Osteoblast (primary cell): ENCODE measurements at regions not wholly inside any gene's neighbourhood (a gene's known extent, or its start where the extent isn't known, plus 50 kb on each side); places are given as distances from the start of the nearest gene placed in this dataset.

ENCODE experiments used
- DNase-seq: peaks from one replicate; pipeline ENCODE4 v3.0.0; 2011; ENCODE audit warnings: low spot score, mixed read lengths; ENCODE audit not compliant: insufficient read length; ENCODE audit errors: missing footprints
- H2AFZ ChIP-seq: 2 replicates; pipeline ENCODE4 v1.6.0; 2011; ENCODE audit warnings: mild to moderate bottlenecking, low read length
- H3K27ac ChIP-seq: 2 replicates; pipeline ENCODE4 v1.5.1; 2011; ENCODE audit warnings: mild to moderate bottlenecking, low read depth, low read length, moderate library complexity
- H3K27me3 ChIP-seq: 2 replicates; pipeline ENCODE4 v1.6.0; 2012; ENCODE audit warnings: mild to moderate bottlenecking, control low read depth, inconsistent platforms, low read length, moderate library complexity; ENCODE audit not compliant: insufficient read depth
- H3K36me3 ChIP-seq: 2 replicates; pipeline ENCODE4 v1.5.1; 2011; ENCODE audit warnings: mild to moderate bottlenecking, low read length, control low read depth, moderate library complexity; ENCODE audit not compliant: insufficient read depth
- H3K4me1 ChIP-seq: 2 replicates; pipeline ENCODE4 v1.5.1; 2011; ENCODE audit warnings: mild to moderate bottlenecking, low read length, control low read depth, moderate library complexity; ENCODE audit not compliant: insufficient read depth
- H3K4me2 ChIP-seq: 2 replicates; pipeline ENCODE4 v1.6.0; 2011; ENCODE audit warnings: mild to moderate bottlenecking, low read length; ENCODE audit not compliant: insufficient read depth
- H3K4me3 ChIP-seq: fragments of 200-600 bp; sonication (generic); 3 replicates; pipeline ENCODE4 v1.5.1; 2012; ENCODE audit warnings: mild to moderate bottlenecking, low read length, inconsistent platforms; ENCODE audit not compliant: insufficient read depth
- H3K79me2 ChIP-seq: 2 replicates; pipeline ENCODE4 v1.6.0; 2012; ENCODE audit warnings: mild to moderate bottlenecking, low read length, control low read depth, inconsistent platforms; ENCODE audit not compliant: insufficient read depth
- H3K9me3 ChIP-seq: 2 replicates; pipeline ENCODE4 v1.5.1; 2011; ENCODE audit warnings: low read depth, low read length, control low read depth
- H4K20me1 ChIP-seq: 2 replicates; pipeline ENCODE4 v1.6.0; 2012; ENCODE audit warnings: mild to moderate bottlenecking, low read length, control low read depth; ENCODE audit not compliant: insufficient read depth
- TF ChIP-seq, protein P1 (sequence below): IDR thresholded peaks from 2 replicates; pipeline ENCODE4 v1.5.1; 2011; ENCODE audit warnings: mild to moderate bottlenecking, low read depth, low read length, moderate library complexity; ENCODE audit errors: extremely low read depth

DNA sequence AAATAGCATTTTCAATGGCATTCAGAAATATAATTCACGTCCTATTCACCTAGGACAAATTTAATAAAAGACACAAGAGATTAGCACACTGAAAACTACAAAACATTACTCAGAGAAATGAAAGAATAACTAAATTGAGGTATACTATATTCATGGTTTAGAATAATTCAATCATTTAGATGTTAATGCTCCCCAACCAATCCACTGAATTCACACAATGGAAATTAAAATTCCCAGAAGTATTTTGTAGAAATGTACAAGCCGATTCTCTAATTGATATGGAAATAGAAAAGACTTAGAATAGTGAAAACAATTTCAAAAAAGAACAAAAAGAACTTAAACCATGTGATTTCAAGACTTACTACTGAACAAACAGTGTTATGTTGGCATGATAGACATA is 212.2 kb downstream of the ZEB2 start:
- Histone ChIP-seq H3K4me3 (no peak overlapping the region), H2AFZ (no peak overlapping the region), H3K36me3 (no peaks in the 10 kb centered on the region), H4K20me1 (no peaks in the 10 kb centered on the region), H3K27me3 (no peaks in the 10 kb centered on the region), H3K4me1 (no peaks in the 10 kb centered on the region), H3K27ac (no peak overlapping the region), H3K9me3 (no peaks in the 10 kb centered on the region), H3K79me2 (peaks cover 7% of the 10 kb centered on the region), H3K4me2 (no peak overlapping the region)
- no peak for DNase-seq
- TF ChIP-seq, protein P1, sequence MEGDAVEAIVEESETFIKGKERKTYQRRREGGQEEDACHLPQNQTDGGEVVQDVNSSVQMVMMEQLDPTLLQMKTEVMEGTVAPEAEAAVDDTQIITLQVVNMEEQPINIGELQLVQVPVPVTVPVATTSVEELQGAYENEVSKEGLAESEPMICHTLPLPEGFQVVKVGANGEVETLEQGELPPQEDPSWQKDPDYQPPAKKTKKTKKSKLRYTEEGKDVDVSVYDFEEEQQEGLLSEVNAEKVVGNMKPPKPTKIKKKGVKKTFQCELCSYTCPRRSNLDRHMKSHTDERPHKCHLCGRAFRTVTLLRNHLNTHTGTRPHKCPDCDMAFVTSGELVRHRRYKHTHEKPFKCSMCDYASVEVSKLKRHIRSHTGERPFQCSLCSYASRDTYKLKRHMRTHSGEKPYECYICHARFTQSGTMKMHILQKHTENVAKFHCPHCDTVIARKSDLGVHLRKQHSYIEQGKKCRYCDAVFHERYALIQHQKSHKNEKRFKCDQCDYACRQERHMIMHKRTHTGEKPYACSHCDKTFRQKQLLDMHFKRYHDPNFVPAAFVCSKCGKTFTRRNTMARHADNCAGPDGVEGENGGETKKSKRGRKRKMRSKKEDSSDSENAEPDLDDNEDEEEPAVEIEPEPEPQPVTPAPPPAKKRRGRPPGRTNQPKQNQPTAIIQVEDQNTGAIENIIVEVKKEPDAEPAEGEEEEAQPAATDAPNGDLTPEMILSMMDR, result no peak

DNA sequence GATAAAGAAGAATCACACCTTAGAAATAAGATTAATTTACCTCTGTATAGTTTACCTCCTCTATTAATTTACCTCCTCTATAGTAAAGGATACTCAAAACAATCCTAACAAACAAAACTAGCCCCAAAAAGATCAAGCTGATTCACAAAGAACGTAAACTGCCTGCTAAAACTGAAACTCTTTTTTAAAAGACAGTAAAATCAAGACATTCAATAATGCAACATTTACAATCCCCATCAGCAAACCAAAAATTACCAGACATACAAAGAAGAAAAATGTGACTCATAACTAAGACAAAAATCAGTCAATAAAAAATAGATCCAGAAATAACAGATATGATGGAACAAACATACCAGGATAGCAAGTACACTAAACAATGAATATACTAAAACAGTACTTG is 215.7 kb downstream of the ZEB2 start:
- no peak for DNase-seq
- Histone ChIP-seq H3K79me2 (peaks cover 7% of the 10 kb centered on the region), H3K4me2 (no peak overlapping the region), H3K27ac (no peak overlapping the region), H3K27me3 (no peaks in the 10 kb centered on the region), H3K9me3 (no peaks in the 10 kb centered on the region), H3K4me3 (no peak overlapping the region), H2AFZ (no peak overlapping the region), H3K36me3 (no peaks in the 10 kb centered on the region), H4K20me1 (no peaks in the 10 kb centered on the region), H3K4me1 (no peaks in the 10 kb centered on the region)
- TF ChIP-seq, protein P1, result no peak

GRCh38 chr2:144300632-144301031 is 219.3 kb downstream of the ZEB2 start:
- DNase-seq, result no peak
- Histone ChIP-seq H4K20me1 (no peaks in the 10 kb centered on the region), H3K79me2 (peaks cover 5% of the 10 kb centered on the region), H3K4me3 (no peak overlapping the region), H3K4me1 (no peaks in the 10 kb centered on the region), H3K36me3 (no peaks in the 10 kb centered on the region), H3K27ac (no peak overlapping the region), H3K27me3 (no peaks in the 10 kb centered on the region), H3K9me3 (no peaks in the 10 kb centered on the region), H2AFZ (no peak overlapping the region), H3K4me2 (no peak overlapping the region)
- TF ChIP-seq, protein P1, result no peak

DNA sequence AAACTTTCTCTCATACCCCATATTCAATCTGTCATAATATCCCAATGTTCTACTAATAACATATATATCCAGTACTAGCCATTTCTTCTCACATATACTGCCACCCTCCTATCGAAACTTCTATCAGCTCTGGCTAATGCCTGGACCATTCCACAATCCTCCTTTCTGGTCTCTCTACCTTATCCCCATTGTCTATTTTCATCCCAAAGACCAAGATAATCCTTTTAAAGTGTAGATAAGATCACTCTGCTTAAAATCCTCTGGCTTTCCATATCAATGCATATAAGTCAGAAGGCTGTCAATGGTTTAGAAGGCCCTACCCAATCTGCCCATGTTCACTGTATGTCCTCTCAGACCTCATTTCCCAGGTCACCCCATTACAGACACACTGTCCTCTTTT is 229.6 kb downstream of the ZEB2 start:
- H3K27me3 ChIP-seq, result no peaks in the 10 kb centered on the region
- no peaks in the 10 kb centered on the region for H3K4me1 ChIP-seq
- no peak for DNase-seq
- H3K4me3 ChIP-seq, result no peak overlapping the region
- no peak overlapping the region for H3K27ac ChIP-seq
- H3K79me2 ChIP-seq, result no peaks in the 10 kb centered on the region
- no peak overlapping the region for H2AFZ ChIP-seq
- TF ChIP-seq, protein P1, result no peak
- H3K36me3 ChIP-seq, result no peaks in the 10 kb centered on the region
- no peak overlapping the region for H3K4me2 ChIP-seq
- H3K9me3 ChIP-seq, result no peaks in the 10 kb centered on the region
- no peaks in the 10 kb centered on the region for H4K20me1 ChIP-seq
